Colonic mucosa (tissue), 4 donors: ENCODE measurements at regions not wholly inside any gene's neighbourhood (a gene's known extent, or its start where the extent isn't known, plus 50 kb on each side); places are given as distances from the start of the nearest gene placed in this dataset.

Source experiments
- DNase-seq: peaks from one replicate; pipeline ENCODE4 v3.0.0-alpha.2; 2020
- H3K27ac ChIP-seq: fragments of 200-600 bp; one replicate; pipeline ENCODE4 v1.8.0; 2021
- H3K27me3 ChIP-seq: fragments of 200-600 bp; one replicate; pipeline ENCODE4 v1.8.0; 2021
- H3K36me3 ChIP-seq: fragments of 200-600 bp; one replicate; pipeline ENCODE4 v1.8.0; 2021
- H3K4me1 ChIP-seq: fragments of 200-600 bp; one replicate; pipeline ENCODE4 v1.8.0; 2021; ENCODE audit warnings: mild to moderate bottlenecking
- H3K4me3 ChIP-seq: fragments of 200-600 bp; one replicate; pipeline ENCODE4 v1.8.0; 2021
- H3K9ac ChIP-seq, 2 donors: one replicate each; pipeline ENCODE4 v1.7.0; 2013; ENCODE audit warnings: control low read depth in 2 of 2, low read depth in 2 of 2, low read length in 2 of 2
- H3K9me3 ChIP-seq: fragments of 200-600 bp; one replicate; pipeline ENCODE4 v1.8.0; 2021
- intact Hi-C: fragments of 100-400 bp; cut with DNase I; formaldehyde crosslinking; loops from one replicate; pipeline ENCODE4 v1.14.1; 2022
- TF ChIP-seq, protein P1 (sequence below): fragments of 200-600 bp; IDR thresholded peaks from one replicate; pipeline ENCODE4 v1.8.0; 2022; ENCODE audit warnings: antibody characterized with exemption, mild to moderate bottlenecking
- donor health status: healthy.
- donor health status: DM: no; HTN: no; CAD: no.
- donor health status: DM: no; HTN: no; CAD: no.

DNA sequence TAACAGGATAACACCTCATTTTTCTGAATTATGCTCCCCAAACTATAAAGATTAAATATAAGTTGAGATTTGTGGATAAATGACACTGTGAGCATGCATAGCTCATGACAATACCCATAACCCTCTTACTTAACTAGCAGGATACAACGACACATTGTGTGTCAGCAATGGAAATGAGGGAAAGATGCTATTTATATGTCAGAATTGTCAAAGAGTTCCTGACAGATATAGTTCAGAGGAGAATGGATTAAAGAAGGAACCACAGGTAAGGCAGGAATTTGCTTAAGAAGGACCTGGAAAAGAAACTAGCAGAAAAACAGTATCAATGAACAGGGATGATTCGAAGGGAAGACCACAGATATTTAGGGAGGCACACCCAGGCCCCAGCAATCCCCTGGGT lies 591.0 kb downstream of the DHX35 start:
- H3K27ac ChIP-seq: no peak overlapping the region
- DNase-seq: no peak
- H3K4me1 ChIP-seq: no peaks in the 10 kb centered on the region
- no peaks in the 10 kb centered on the region for H3K9me3 ChIP-seq
- no peak overlapping the region for H3K4me3 ChIP-seq
- intact Hi-C loops: no loop called here
- TF ChIP-seq, protein P1, sequence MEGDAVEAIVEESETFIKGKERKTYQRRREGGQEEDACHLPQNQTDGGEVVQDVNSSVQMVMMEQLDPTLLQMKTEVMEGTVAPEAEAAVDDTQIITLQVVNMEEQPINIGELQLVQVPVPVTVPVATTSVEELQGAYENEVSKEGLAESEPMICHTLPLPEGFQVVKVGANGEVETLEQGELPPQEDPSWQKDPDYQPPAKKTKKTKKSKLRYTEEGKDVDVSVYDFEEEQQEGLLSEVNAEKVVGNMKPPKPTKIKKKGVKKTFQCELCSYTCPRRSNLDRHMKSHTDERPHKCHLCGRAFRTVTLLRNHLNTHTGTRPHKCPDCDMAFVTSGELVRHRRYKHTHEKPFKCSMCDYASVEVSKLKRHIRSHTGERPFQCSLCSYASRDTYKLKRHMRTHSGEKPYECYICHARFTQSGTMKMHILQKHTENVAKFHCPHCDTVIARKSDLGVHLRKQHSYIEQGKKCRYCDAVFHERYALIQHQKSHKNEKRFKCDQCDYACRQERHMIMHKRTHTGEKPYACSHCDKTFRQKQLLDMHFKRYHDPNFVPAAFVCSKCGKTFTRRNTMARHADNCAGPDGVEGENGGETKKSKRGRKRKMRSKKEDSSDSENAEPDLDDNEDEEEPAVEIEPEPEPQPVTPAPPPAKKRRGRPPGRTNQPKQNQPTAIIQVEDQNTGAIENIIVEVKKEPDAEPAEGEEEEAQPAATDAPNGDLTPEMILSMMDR: no peak
- no peaks in the 10 kb centered on the region for H3K36me3 ChIP-seq
- no peak overlapping the region for H3K9ac ChIP-seq
- H3K27me3 ChIP-seq: no peaks in the 10 kb centered on the region

DNA sequence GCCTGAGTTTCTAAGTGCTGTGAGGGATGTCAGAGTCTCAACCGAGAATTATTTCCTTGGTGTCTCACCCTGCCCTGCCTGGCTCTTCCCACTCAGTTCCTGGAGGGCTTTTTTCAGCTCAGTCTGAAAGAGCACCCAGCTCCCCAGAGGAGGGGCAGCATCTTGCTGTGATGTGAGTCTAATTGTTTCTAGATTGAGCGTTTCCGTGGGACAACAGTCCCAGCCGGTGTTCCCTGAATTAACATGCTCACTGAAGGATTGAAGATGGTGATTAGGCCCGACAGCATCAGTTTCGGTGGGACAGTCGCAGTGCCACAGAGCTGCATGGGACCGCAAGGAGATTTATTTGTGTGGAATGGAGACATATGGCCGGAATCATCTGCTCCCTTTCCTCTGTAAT lies 587.6 kb downstream of the DHX35 start:
- intact Hi-C loops: no loop called here
- no peaks in the 10 kb centered on the region for H3K9me3 ChIP-seq
- no peaks in the 10 kb centered on the region for H3K4me1 ChIP-seq
- H3K9ac ChIP-seq: no peak overlapping the region
- no peak overlapping the region for H3K4me3 ChIP-seq
- no peak overlapping the region for H3K27ac ChIP-seq
- no peaks in the 10 kb centered on the region for H3K36me3 ChIP-seq
- H3K27me3 ChIP-seq: no peaks in the 10 kb centered on the region
- DNase-seq: no peak
- TF ChIP-seq, protein P1: no peak

DNA sequence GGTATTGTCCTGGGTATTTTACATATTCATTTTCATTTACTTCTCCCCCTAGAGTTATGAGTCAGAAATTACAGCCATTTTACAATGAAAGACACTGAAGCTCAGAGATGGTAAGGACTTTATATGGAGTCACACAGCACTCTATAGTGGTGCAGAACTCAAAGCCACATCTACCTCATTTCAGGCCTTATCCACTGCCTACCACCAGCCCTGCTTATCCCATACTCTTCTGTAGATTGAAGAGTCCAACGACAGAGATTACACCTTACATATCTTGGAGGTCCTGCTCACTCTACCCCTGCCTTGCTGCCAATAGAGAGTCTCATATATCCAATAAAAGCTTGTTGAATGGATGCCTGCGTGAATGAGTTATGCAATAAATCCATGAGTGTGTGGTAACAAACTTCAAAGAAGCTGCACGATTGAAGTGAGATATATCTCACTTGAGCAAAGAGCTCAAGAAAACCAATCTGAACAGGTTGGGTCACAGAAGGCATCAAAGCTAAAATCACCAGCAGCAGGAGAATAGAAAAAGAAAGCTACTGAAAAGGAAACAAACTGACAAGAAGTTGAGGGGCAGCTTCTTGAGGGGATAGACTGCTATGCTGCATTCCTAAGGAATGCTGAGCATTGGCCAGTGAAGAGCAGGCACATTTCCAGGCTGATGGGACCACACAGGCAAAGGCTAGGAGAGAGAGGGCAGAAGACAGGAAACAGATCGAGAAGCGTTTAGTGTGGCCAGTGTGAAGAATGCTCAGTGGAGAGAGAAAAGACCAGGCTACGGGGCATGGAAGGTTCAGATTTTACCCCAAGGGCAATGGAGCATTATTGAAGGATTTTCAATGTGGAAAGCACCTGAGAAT lies 585.6 kb downstream of the DHX35 start:
- Histone ChIP-seq H3K27ac (no peak overlapping the region), H3K4me1 (no peaks in the 10 kb centered on the region), H3K9ac (no peak overlapping the region), H3K27me3 (no peaks in the 10 kb centered on the region), H3K9me3 (no peaks in the 10 kb centered on the region), H3K4me3 (no peak overlapping the region), H3K36me3 (no peaks in the 10 kb centered on the region)
- intact Hi-C loops: no loop called here
- DNase-seq: no peak
- TF ChIP-seq, protein P1: no peak

DNA sequence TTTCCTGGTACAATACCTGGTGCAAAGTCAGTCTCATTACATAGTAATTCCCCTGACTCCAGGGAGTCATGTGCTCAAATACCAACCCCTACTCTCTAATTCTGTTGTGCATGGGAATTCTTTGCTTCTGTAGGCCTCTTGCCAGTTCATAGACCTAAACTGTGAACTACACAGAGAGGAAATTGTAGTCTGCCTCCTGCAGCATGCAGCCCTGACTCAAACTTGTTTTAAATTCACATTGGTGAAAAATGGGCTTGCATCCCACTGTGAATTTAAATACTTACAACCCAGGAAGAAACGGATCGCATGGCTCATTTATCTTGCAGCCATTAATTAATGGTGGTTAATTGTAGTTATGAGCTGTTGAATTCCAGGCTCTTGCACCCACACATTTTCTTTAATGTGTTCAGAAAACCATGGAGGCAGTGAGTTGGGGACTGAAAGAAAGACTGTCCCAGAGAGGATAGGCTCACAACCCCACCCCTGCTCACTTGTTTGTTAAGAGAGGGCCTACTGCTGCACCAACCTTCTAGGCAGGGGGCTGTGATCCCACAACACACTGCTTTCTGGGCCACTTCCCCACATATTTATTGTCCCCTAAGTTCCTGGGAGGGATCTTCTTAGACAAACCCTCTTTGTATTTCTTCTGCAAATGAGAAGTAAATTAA lies 579.1 kb downstream of the DHX35 start:
- no peaks in the 10 kb centered on the region for H3K4me1 ChIP-seq
- intact Hi-C loops: no loop called here
- DNase-seq: no peak
- H3K9me3 ChIP-seq: no peaks in the 10 kb centered on the region
- TF ChIP-seq, protein P1: no peak
- H3K4me3 ChIP-seq: no peak overlapping the region
- no peak overlapping the region for H3K27ac ChIP-seq
- no peaks in the 10 kb centered on the region for H3K36me3 ChIP-seq
- no peaks in the 10 kb centered on the region for H3K27me3 ChIP-seq
- H3K9ac ChIP-seq: no peak overlapping the region

DNA sequence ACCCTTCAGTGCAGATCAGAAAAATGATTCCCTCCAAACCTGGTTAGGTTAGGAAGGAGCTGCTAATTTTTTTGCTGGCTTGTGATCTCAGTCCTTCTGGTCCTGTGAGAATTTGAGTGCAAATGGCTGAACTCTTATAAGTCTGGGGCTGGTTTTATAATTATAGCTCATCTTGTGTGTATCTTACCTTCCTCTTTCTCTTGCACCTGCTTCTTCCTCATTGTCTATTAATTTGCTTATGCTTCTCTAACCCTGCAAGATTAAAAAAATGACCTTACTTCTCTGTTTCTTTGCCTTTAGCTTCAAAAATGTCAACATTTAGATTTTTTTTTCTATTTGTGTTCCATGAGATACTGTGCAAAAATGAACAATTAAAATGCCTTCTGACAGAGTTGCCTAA lies 576.2 kb downstream of the DHX35 start:
- Histone ChIP-seq H3K9me3 (no peaks in the 10 kb centered on the region), H3K9ac (no peak overlapping the region), H3K4me3 (no peak overlapping the region), H3K36me3 (no peaks in the 10 kb centered on the region), H3K27ac (no peak overlapping the region), H3K4me1 (no peaks in the 10 kb centered on the region), H3K27me3 (no peaks in the 10 kb centered on the region)
- TF ChIP-seq, protein P1: no peak
- DNase-seq: no peak
- intact Hi-C loops: no loop called here
